ENCODE measurements at regions not wholly inside any gene's neighbourhood (a gene's known extent, or its start where the extent isn't known, plus 50 kb on each side); places are given as distances from the start of the nearest gene placed in this dataset.

DNA sequence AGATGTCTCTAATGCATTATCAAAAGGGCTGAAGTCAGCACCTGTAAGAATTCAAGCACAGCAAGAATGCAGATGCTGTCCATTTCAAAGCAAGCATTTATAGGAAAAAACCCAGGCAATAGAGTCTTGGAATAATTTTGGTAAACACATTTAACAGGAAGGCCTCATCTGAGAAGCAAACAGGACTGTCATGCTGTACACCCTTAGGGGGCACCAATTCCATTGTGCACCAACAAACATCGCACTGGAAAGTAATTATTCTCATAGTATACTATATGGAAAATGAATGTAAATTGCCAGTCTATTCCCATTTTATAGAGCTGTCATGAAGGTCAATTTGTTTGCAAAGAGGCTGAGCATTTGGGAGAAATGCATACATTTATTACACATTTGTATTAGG is 247.3 kb upstream of the SUCLG2 start:
- TF ChIP-seq POLR2AphosphoS5 (IDR thresholded peaks at IDR 0.05) = no peak
- TF ChIP-seq, protein P1, sequence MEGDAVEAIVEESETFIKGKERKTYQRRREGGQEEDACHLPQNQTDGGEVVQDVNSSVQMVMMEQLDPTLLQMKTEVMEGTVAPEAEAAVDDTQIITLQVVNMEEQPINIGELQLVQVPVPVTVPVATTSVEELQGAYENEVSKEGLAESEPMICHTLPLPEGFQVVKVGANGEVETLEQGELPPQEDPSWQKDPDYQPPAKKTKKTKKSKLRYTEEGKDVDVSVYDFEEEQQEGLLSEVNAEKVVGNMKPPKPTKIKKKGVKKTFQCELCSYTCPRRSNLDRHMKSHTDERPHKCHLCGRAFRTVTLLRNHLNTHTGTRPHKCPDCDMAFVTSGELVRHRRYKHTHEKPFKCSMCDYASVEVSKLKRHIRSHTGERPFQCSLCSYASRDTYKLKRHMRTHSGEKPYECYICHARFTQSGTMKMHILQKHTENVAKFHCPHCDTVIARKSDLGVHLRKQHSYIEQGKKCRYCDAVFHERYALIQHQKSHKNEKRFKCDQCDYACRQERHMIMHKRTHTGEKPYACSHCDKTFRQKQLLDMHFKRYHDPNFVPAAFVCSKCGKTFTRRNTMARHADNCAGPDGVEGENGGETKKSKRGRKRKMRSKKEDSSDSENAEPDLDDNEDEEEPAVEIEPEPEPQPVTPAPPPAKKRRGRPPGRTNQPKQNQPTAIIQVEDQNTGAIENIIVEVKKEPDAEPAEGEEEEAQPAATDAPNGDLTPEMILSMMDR (IDR thresholded peaks at IDR 0.05) = no peak
- TF ChIP-seq EP300 (IDR thresholded peaks at IDR 0.05) = no peak

All from sigmoid colon (tissue), 4 donors.